ENCODE measurements at regions not wholly inside any gene's neighbourhood (a gene's known extent, or its start where the extent isn't known, plus 50 kb on each side); places are given as distances from the start of the nearest gene placed in this dataset.

- DNase-seq, result no peak
These were observed 677.0 kb upstream of the KLF4 start for GRCh38 chr9:108166519-108166918.

GRCh38 chr9:108163321-108164005, 673.9 kb upstream of the KLF4 start:
- no peak for DNase-seq

GRCh38 chr9:108162664-108163063, 673.1 kb upstream of the KLF4 start:
- no peak for DNase-seq

GRCh38 chr9:108161503-108161902, 671.9 kb upstream of the KLF4 start:
- DNase-seq, result no peak

- DNase-seq, result no peak
These were observed 671.3 kb upstream of the KLF4 start for GRCh38 chr9:108160706-108161355.

- DNase-seq, result no peak
These were observed 670.5 kb upstream of the KLF4 start for GRCh38 chr9:108160039-108160438.

- no peak for DNase-seq
These were observed 668.8 kb upstream of the KLF4 start for GRCh38 chr9:108158236-108158995.

- no peak for DNase-seq
These were observed 666.9 kb upstream of the KLF4 start for GRCh38 chr9:108156270-108156998.

- no peak for DNase-seq
These were observed 663.8 kb upstream of the KLF4 start for GRCh38 chr9:108153416-108153815.

GRCh38 chr9:108150736-108151586, 661.4 kb upstream of the KLF4 start:
- no peak for DNase-seq

GRCh38 chr9:108149326-108149725, 659.8 kb upstream of the KLF4 start:
- DNase-seq, result no peak

GRCh38 chr9:108142504-108143201, 653.1 kb upstream of the KLF4 start:
- DNase-seq, result no peak

GRCh38 chr9:108142142-108142503, 652.6 kb upstream of the KLF4 start:
- no peak for DNase-seq

GRCh38 chr9:108139900-108140299, 650.3 kb upstream of the KLF4 start:
- DNase-seq, result no peak

GRCh38 chr9:108138516-108138915, 648.9 kb upstream of the KLF4 start:
- no peak for DNase-seq

GRCh38 chr9:108136656-108137055, 647.1 kb upstream of the KLF4 start:
- no peak for DNase-seq

- DNase-seq, result no peak
These were observed 645.0 kb upstream of the KLF4 start for GRCh38 chr9:108134486-108135128.

- DNase-seq, result no peak
These were observed 644.1 kb upstream of the KLF4 start for GRCh38 chr9:108133680-108134079.

GRCh38 chr9:108133101-108133500, 643.5 kb upstream of the KLF4 start:
- no peak for DNase-seq

GRCh38 chr9:108130905-108131304, 641.3 kb upstream of the KLF4 start:
- peak; percentile 65 for DNase-seq

- DNase-seq, result no peak
These were observed 636.1 kb upstream of the KLF4 start for GRCh38 chr9:108125625-108126024.

Measured in NCI-H2029 treated with DMSO at 0.1 percent for 48 hours (cell line).